ENCODE measurements at regions not wholly inside any gene's neighbourhood (a gene's known extent, or its start where the extent isn't known, plus 50 kb on each side); places are given as distances from the start of the nearest gene placed in this dataset.

DNA sequence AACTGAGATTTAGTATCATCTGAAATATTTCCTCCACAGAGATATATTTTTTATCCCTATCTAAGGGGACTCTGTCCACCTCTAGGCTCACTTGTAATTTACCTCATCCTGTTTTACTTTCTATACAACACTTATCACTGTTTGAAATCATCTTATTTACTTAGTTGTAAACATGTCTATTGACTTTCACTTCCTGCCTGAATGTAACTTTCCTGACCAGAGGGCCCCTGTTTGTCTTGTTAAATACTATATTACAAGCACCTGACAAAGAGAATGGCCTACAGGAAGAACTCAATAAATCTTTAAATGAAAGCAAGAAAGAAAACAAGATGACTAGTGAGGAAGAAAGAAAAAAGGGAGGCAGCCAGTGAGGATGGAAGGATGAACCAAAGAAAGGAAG is 1727.5 kb downstream of the LRRC4C start:
- TF ChIP-seq CTCF (IDR thresholded peaks at IDR 0.05; ENCODE audit: insufficient read depth, low read depth, low read length) (no peak), EZH2 (IDR thresholded peaks at IDR 0.05; ENCODE audit: insufficient read depth, low read length) (no peak)
